Osteoblast (primary cell): ENCODE measurements at regions not wholly inside any gene's neighbourhood (a gene's known extent, or its start where the extent isn't known, plus 50 kb on each side); places are given as distances from the start of the nearest gene placed in this dataset.

Experiments
- DNase-seq: peaks from one replicate; pipeline ENCODE4 v3.0.0; 2011; ENCODE audit warnings: low spot score, mixed read lengths; ENCODE audit not compliant: insufficient read length; ENCODE audit errors: missing footprints
- H2AFZ ChIP-seq: 2 replicates; pipeline ENCODE4 v1.6.0; 2011; ENCODE audit warnings: mild to moderate bottlenecking, low read length
- H3K27ac ChIP-seq: 2 replicates; pipeline ENCODE4 v1.5.1; 2011; ENCODE audit warnings: mild to moderate bottlenecking, low read depth, low read length, moderate library complexity
- H3K27me3 ChIP-seq: 2 replicates; pipeline ENCODE4 v1.6.0; 2012; ENCODE audit warnings: mild to moderate bottlenecking, control low read depth, inconsistent platforms, low read length, moderate library complexity; ENCODE audit not compliant: insufficient read depth
- H3K36me3 ChIP-seq: 2 replicates; pipeline ENCODE4 v1.5.1; 2011; ENCODE audit warnings: mild to moderate bottlenecking, low read length, control low read depth, moderate library complexity; ENCODE audit not compliant: insufficient read depth
- H3K4me1 ChIP-seq: 2 replicates; pipeline ENCODE4 v1.5.1; 2011; ENCODE audit warnings: mild to moderate bottlenecking, low read length, control low read depth, moderate library complexity; ENCODE audit not compliant: insufficient read depth
- H3K4me2 ChIP-seq: 2 replicates; pipeline ENCODE4 v1.6.0; 2011; ENCODE audit warnings: mild to moderate bottlenecking, low read length; ENCODE audit not compliant: insufficient read depth
- H3K4me3 ChIP-seq: fragments of 200-600 bp; sonication (generic); 3 replicates; pipeline ENCODE4 v1.5.1; 2012; ENCODE audit warnings: mild to moderate bottlenecking, low read length, inconsistent platforms; ENCODE audit not compliant: insufficient read depth
- H3K79me2 ChIP-seq: 2 replicates; pipeline ENCODE4 v1.6.0; 2012; ENCODE audit warnings: mild to moderate bottlenecking, low read length, control low read depth, inconsistent platforms; ENCODE audit not compliant: insufficient read depth
- H3K9me3 ChIP-seq: 2 replicates; pipeline ENCODE4 v1.5.1; 2011; ENCODE audit warnings: low read depth, low read length, control low read depth
- H4K20me1 ChIP-seq: 2 replicates; pipeline ENCODE4 v1.6.0; 2012; ENCODE audit warnings: mild to moderate bottlenecking, low read length, control low read depth; ENCODE audit not compliant: insufficient read depth
- CTCF ChIP-seq: IDR thresholded peaks from 2 replicates; pipeline ENCODE4 v1.5.1; 2011; ENCODE audit warnings: mild to moderate bottlenecking, low read depth, low read length, moderate library complexity; ENCODE audit errors: extremely low read depth

GRCh38 chr7:19851504-19851903 lies 78.1 kb upstream of the TMEM196 start:
- H3K4me1 ChIP-seq = no peaks in the 10 kb centered on the region
- H4K20me1 ChIP-seq = no peaks in the 10 kb centered on the region
- H3K79me2 ChIP-seq = no peaks in the 10 kb centered on the region
- TF ChIP-seq CTCF = no peak
- H3K27ac ChIP-seq = no peak overlapping the region
- no peak for DNase-seq
- no peaks in the 10 kb centered on the region for H3K9me3 ChIP-seq
- no peaks in the 10 kb centered on the region for H3K27me3 ChIP-seq
- H3K36me3 ChIP-seq = no peaks in the 10 kb centered on the region
- no peak overlapping the region for H3K4me2 ChIP-seq
- H2AFZ ChIP-seq = no peak overlapping the region
- no peak overlapping the region for H3K4me3 ChIP-seq

- H3K4me2 ChIP-seq = no peak overlapping the region
- no peaks in the 10 kb centered on the region for H3K4me1 ChIP-seq
- no peaks in the 10 kb centered on the region for H4K20me1 ChIP-seq
- no peak for DNase-seq
- H3K36me3 ChIP-seq = no peaks in the 10 kb centered on the region
- TF ChIP-seq CTCF = no peak
- H3K79me2 ChIP-seq = no peaks in the 10 kb centered on the region
- H3K4me3 ChIP-seq = no peak overlapping the region
- H3K9me3 ChIP-seq = no peaks in the 10 kb centered on the region
- no peak overlapping the region for H2AFZ ChIP-seq
- H3K27ac ChIP-seq = no peak overlapping the region
- H3K27me3 ChIP-seq = no peaks in the 10 kb centered on the region
These were observed 61.1 kb upstream of the TMEM196 start for GRCh38 chr7:19834566-19834965.

GRCh38 chr7:19830604-19831003 lies 57.2 kb upstream of the TMEM196 start:
- Histone ChIP-seq H3K4me2 (no peak overlapping the region), H3K36me3 (no peaks in the 10 kb centered on the region), H3K4me1 (no peaks in the 10 kb centered on the region), H3K4me3 (no peak overlapping the region), H3K27ac (no peak overlapping the region), H4K20me1 (no peaks in the 10 kb centered on the region), H3K79me2 (no peaks in the 10 kb centered on the region), H2AFZ (no peak overlapping the region), H3K27me3 (no peaks in the 10 kb centered on the region), H3K9me3 (no peaks in the 10 kb centered on the region)
- TF ChIP-seq CTCF = no peak
- no peak for DNase-seq
